Central memory CD8-positive, alpha-beta T cell (primary cell): ENCODE measurements at regions not wholly inside any gene's neighbourhood (a gene's known extent, or its start where the extent isn't known, plus 50 kb on each side); places are given as distances from the start of the nearest gene placed in this dataset.

ENCODE experiments used
- ATAC-seq: fragments of 150-1000 bp; cut with Tn5 transposase; replicated peaks from 2 replicates; pipeline ENCODE4 v1.10.0; 2022; ENCODE audit warnings: mild to moderate bottlenecking, moderate FRiP score, moderate number of reproducible peaks; ENCODE audit not compliant: poor library complexity, severe bottlenecking; ENCODE audit errors: extremely low read depth
- DNase-seq, 2 donors: peaks; one replicate each; pipeline ENCODE4 v3.0.0; 2021; ENCODE audit warnings: low spot score in 2 of 2
- H3K27ac Mint-ChIP-seq: one replicate; pipeline ENCODE4 v1.8.0; 2022; ENCODE audit warnings: low read depth, mild to moderate bottlenecking, moderate library complexity, mixed read lengths
- H3K27me3 Mint-ChIP-seq: one replicate; pipeline ENCODE4 v1.8.0; 2022; ENCODE audit warnings: mixed read lengths
- H3K36me3 Mint-ChIP-seq: one replicate; pipeline ENCODE4 v1.8.0; 2022; ENCODE audit warnings: mild to moderate bottlenecking, moderate library complexity, mixed read lengths; ENCODE audit not compliant: insufficient read depth
- H3K4me1 Mint-ChIP-seq: one replicate; pipeline ENCODE4 v1.8.0; 2022; ENCODE audit warnings: mixed read lengths
- H3K4me3 Mint-ChIP-seq: one replicate; pipeline ENCODE4 v1.8.0; 2022; ENCODE audit warnings: mild to moderate bottlenecking, moderate library complexity, mixed read lengths
- H3K9me3 Mint-ChIP-seq: one replicate; pipeline ENCODE4 v1.8.0; 2022; ENCODE audit warnings: mixed read lengths

DNA sequence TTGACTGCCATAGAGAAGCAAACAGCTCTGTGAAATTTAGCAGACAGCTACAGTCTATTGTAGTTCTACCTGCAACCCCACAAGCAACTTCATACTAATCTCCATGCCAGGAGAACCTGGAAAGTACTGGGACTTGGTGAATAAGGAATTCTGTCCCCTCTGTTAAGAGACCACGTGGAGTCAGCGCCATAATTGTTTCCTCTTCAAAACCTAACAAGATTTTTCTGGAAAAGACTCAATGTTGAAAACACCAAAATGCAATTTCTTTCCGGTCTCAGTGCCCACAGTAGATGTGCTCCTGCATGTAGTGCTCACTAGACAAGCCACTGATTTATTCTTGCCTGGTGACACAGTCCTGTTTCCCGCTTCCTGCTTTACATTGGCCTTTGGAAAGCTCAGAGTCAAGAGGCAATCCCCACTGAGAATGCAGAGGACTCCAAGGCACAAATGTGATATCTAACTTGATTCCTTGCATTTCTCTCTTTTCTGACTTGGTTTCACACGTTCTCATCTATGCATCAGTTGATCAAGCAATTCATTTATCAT, 268.3 kb downstream of the HIVEP2 start:
- Mint-ChIP-seq H3K27ac (no peak overlapping the region), H3K9me3 (no peaks in the 10 kb centered on the region), H3K4me1 (peaks cover 8% of the 10 kb centered on the region), H3K27me3 (peaks cover 81% of the 10 kb centered on the region), H3K4me3 (no peak overlapping the region), H3K36me3 (peaks cover 1% of the 10 kb centered on the region)
- DNase-seq (no peak), ATAC-seq (no peak)

DNA sequence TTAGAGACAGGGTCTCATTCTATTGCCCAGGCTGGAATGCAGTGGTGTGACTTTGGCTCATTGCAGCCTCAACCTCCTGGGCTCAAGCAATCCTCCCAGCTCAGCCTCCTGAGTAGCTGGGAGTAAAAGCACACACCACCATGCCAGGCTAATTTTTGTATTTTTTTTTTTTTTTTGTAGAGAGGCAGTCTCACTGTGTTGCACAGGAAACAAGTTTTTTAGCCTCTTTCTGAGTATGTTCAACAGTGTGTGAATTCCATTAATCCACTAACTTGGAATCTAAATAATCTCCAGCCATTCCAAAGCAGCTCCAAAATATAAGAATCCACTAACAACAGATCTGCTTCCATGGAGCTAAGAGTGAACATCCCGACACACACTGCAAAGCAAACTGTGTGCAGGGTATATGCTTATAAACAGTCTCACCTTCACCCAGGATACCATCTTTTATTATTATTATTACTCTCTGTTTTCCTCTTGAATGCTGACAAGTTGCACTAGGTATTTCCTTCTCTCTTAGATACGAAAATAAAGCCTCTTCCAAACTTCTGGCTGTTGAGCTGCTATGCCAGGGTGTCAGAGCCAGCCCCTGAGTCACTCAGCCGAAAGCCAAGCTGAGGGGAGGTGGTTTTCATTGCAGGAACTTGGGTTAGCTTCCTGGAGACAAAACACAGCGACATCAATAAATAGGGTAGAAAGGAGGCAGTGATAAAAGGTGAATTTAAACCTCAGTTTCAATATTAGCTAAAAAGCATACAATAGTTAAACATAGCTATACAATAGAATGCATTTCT, 264.9 kb downstream of the HIVEP2 start:
- peaks cover 68% of the 10 kb centered on the region for H3K27me3 Mint-ChIP-seq
- no peak overlapping the region for H3K27ac Mint-ChIP-seq
- H3K36me3 Mint-ChIP-seq: peaks cover 1% of the 10 kb centered on the region
- DNase-seq (no peak), ATAC-seq (peak; percentile 43)
- no peaks in the 10 kb centered on the region for H3K9me3 Mint-ChIP-seq
- peaks cover 6% of the 10 kb centered on the region for H3K4me1 Mint-ChIP-seq
- no peak overlapping the region for H3K4me3 Mint-ChIP-seq

DNA sequence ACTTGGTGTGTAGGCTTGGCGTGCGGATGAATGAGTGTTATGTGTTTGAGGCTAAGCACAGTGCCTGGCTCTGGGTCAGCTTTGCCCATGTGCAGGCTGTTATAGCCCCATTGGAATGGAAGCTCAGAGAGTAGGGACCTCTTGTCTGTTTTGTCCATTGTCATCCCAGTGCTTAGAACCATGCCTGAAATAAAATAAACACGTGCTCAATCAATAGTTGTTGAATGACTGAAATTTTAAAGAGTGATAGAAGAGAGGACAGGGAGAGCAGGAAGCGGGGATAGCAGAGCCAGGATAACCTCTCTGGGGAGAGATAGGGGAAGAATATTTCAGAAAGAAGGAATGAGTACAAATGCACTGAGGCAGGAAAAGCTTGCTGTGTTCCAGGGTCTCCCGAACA, 263.9 kb downstream of the HIVEP2 start:
- no peak overlapping the region for H3K4me3 Mint-ChIP-seq
- H3K4me1 Mint-ChIP-seq: peaks cover 6% of the 10 kb centered on the region
- H3K9me3 Mint-ChIP-seq: no peaks in the 10 kb centered on the region
- no peak for DNase-seq
- ATAC-seq: no peak
- H3K36me3 Mint-ChIP-seq: peaks cover 1% of the 10 kb centered on the region
- no peak overlapping the region for H3K27ac Mint-ChIP-seq
- H3K27me3 Mint-ChIP-seq: peaks cover 59% of the 10 kb centered on the region

DNA sequence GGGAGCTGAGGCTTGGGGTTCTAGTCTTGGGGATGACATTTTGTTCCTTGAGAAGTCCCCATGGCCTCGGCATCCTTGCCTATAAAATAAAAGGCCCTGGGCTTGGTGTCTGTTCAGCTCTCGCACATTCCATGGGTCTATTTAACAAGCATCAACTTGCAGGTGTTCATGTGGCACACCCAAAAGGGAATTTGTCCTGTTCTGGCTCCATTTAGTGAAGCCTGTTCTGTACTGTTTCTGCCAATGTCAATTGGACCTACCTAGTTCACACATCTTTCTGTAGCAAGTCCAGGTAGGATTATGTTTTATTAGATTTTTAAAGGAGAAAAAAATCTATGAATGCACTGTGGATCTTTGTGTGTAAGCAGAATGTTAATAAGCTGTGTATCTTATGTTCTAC, 262.0 kb downstream of the HIVEP2 start:
- ATAC-seq (no peak), DNase-seq (no peak)
- Mint-ChIP-seq H3K4me3 (no peak overlapping the region), H3K27ac (no peak overlapping the region), H3K27me3 (peaks cover 41% of the 10 kb centered on the region), H3K36me3 (peaks cover 1% of the 10 kb centered on the region), H3K9me3 (no peaks in the 10 kb centered on the region), H3K4me1 (peaks cover 6% of the 10 kb centered on the region)

DNA sequence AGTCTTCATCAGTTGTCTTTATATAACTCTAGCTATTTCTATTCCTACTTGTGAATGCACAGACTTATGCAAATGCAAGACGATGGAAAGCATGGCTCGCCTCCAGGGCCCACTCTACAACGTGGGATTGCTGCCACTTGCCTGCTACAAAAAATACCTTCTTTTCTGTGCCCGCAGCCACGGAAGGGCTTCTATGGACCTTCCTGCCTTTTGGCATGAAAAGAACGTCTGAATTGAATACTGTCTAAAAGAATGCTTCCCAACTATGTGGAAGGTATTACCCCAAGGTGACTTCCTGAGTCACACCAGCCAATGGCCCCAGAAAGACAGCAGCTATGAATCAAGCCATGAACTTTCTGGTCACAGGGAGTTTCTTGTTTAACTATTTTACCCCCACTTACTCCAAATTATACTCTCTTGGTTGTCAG, 261.2 kb downstream of the HIVEP2 start:
- no peak for ATAC-seq
- no peak for DNase-seq
- Mint-ChIP-seq H3K27me3 (peaks cover 34% of the 10 kb centered on the region), H3K4me3 (no peak overlapping the region), H3K27ac (no peak overlapping the region), H3K36me3 (peaks cover 1% of the 10 kb centered on the region), H3K9me3 (no peaks in the 10 kb centered on the region), H3K4me1 (peaks cover 6% of the 10 kb centered on the region)

DNA sequence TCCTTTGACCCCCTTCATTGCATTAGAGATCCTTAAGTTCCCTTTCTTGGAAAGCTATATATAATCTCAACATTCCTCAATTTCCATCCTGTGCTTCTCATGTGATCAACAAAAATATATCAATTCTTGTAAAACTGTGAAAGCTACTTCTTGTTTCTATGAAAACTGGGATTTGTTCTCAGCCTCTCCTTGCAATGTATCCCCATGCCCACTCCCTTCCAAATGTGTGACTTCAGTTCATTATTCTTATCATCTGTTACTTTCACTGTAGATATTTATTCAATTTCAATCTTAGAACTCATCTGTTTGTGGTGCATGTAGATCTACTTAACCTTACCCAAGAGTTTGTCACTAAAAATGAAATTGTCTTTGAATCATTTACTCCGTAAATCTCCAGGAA, 260.6 kb downstream of the HIVEP2 start:
- Mint-ChIP-seq H3K27ac (no peak overlapping the region), H3K4me3 (no peak overlapping the region), H3K36me3 (peaks cover 1% of the 10 kb centered on the region), H3K4me1 (peaks cover 6% of the 10 kb centered on the region), H3K27me3 (peaks cover 29% of the 10 kb centered on the region), H3K9me3 (no peaks in the 10 kb centered on the region)
- ATAC-seq (no peak), DNase-seq (no peak)

DNA sequence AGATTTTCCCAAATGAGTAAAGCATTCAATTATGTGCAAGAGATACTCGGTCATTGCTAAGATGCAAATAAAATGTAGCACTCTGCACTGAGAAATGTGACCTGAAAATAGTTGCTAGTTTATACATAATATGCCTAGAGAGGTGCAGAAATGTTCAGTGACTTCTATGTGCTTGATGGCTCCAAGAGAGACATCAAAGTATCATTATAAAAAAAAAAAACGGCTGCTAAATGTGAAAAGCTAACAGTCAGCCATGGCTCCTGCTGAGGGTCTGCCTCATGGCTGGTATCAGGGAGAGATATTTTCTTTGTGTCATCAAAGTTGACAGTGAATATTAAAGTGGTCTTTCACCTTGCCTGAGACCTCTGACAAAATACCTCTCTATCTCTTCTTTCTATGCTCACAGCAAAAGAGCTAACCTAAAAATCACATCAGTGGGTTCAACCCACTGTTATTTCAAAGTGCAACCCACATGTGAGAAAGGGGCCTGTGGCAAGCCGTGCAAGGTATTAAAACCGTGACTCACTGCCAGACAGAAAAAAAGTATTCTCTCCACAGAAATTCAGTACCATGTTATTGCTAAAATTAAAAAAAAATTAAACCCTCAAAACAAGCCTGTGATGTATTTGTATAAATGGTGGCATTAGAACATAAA, 259.0 kb downstream of the HIVEP2 start:
- Mint-ChIP-seq H3K4me3 (no peak overlapping the region), H3K36me3 (no peaks in the 10 kb centered on the region), H3K9me3 (no peaks in the 10 kb centered on the region), H3K4me1 (no peaks in the 10 kb centered on the region), H3K27ac (no peak overlapping the region), H3K27me3 (peaks cover 17% of the 10 kb centered on the region)
- DNase-seq (no peak), ATAC-seq (no peak)

DNA sequence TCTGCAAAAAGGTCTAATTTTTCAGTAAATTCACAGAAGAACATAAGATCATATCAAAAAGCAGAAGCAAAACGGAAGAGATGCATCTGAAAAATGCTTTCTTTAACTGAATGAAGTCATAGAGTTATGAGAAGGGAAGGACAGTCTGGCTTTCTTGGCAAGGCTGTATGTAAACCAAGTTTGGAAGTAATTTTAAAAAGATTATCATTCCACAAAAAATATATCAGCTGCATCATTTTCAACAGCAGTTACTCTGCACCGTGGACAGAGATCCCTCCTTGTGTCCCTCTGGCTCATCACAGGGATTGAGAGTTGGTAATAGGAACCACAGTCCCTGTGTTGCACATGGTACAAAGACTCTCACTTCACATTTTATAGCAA, 258.5 kb downstream of the HIVEP2 start:
- H3K36me3 Mint-ChIP-seq: no peaks in the 10 kb centered on the region
- no peak for ATAC-seq
- no peak for DNase-seq
- H3K27ac Mint-ChIP-seq: no peak overlapping the region
- no peak overlapping the region for H3K4me3 Mint-ChIP-seq
- H3K9me3 Mint-ChIP-seq: no peaks in the 10 kb centered on the region
- no peaks in the 10 kb centered on the region for H3K4me1 Mint-ChIP-seq
- peaks cover 12% of the 10 kb centered on the region for H3K27me3 Mint-ChIP-seq

DNA sequence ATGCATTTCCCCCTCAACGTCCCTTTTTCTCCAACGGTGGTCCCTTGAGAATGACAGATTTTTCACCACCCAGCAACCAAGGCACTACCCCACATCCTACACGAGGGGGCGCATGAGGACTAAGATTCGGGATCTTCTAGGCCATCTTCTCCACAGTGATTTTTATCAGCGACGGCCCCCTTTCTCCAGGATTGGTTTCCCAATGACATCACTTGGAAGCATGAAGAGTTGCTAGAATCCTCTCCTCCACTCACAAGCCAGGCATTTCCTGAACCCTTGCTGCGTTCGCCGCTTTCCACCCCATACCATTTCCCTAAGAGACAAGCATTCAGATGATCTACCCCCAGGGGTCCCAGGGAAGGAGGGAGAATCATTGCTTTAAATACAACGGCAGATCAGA, 252.0 kb downstream of the HIVEP2 start:
- H3K27ac Mint-ChIP-seq: no peak overlapping the region
- H3K4me1 Mint-ChIP-seq: peaks cover 7% of the 10 kb centered on the region
- ATAC-seq (peak; percentile 56), DNase-seq (peak; percentile 45 to 53)
- no peaks in the 10 kb centered on the region for H3K36me3 Mint-ChIP-seq
- H3K4me3 Mint-ChIP-seq: no peak overlapping the region
- no peaks in the 10 kb centered on the region for H3K9me3 Mint-ChIP-seq
- H3K27me3 Mint-ChIP-seq: no peaks in the 10 kb centered on the region

DNA sequence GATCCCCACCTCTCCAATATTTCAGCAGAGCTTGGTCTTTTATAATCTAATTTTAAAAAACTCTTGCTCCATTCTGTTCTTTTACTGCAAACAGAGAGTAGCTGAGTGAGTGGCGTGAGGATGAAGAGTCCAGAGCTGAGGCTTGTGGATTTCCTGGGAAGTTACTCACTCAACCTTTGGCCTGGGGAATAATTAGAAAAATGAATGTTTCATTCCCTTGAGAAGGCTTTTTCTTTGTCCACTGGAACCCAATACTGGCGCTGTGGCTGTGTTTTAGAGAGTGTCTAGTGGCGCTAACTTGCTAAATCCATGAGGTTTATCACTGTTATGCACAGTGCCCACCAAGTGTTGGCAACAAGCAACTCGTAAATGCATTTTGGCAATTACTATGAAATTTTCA, 251.5 kb downstream of the HIVEP2 start:
- no peaks in the 10 kb centered on the region for H3K36me3 Mint-ChIP-seq
- H3K27ac Mint-ChIP-seq: no peak overlapping the region
- ATAC-seq (no peak), DNase-seq (no peak)
- H3K27me3 Mint-ChIP-seq: no peaks in the 10 kb centered on the region
- peaks cover 7% of the 10 kb centered on the region for H3K4me1 Mint-ChIP-seq
- H3K4me3 Mint-ChIP-seq: no peak overlapping the region
- no peaks in the 10 kb centered on the region for H3K9me3 Mint-ChIP-seq

DNA sequence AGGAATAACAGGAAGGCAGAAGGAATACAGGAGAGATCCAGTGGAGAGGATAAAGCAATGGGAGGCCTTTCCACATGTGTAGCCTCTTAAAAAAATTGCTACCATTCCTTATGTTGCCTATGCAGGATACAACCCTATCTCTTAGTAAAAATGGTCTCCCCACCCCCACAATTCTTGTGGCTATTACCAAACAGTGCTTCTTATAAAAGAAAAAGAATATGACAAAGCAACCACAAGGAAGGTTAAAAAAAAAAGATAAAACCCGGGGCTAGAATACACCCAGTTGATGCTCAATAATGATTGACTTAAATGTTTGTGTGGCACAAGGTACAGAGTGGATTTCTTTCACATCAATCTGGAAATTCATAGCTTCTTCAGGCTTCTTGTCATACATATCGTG, 250.9 kb downstream of the HIVEP2 start:
- Mint-ChIP-seq H3K36me3 (no peaks in the 10 kb centered on the region), H3K27ac (no peak overlapping the region), H3K4me1 (peaks cover 7% of the 10 kb centered on the region), H3K27me3 (no peaks in the 10 kb centered on the region), H3K4me3 (no peak overlapping the region), H3K9me3 (no peaks in the 10 kb centered on the region)
- ATAC-seq: no peak
- DNase-seq: no peak

DNA sequence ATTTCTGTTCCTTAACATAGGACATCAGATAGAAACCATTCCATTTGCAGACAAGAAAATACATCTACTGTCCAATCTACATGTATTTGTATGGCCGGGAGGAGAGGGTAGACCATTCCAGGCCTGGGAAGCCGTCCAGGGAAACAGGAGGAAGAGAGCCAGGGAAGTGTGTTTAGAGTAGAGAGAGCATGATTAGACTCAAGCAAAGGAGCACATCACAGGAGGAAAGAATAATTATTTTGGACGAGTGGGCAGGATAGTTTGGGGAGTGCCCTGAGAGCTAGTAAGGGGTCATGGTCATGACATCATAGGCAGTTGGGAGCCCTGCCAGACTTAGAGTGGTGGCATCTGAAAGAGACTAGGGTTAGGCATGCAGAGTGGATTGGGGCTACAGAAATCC, 250.0 kb downstream of the HIVEP2 start:
- Mint-ChIP-seq H3K4me1 (peaks cover 7% of the 10 kb centered on the region), H3K36me3 (no peaks in the 10 kb centered on the region), H3K4me3 (no peak overlapping the region), H3K27ac (peak overlapping the region; percentile 4), H3K27me3 (no peaks in the 10 kb centered on the region), H3K9me3 (no peaks in the 10 kb centered on the region)
- ATAC-seq (no peak), DNase-seq (no peak)
